Neutrophil (primary cell): ENCODE measurements at regions not wholly inside any gene's neighbourhood (a gene's known extent, or its start where the extent isn't known, plus 50 kb on each side); places are given as distances from the start of the nearest gene placed in this dataset.

Experiments
- H3K27ac ChIP-seq: fragments of 200-600 bp; sonication (generic); 2 replicates; pipeline ENCODE4 v1.5.1; 2016; ENCODE audit warnings: mild to moderate bottlenecking, moderate library complexity
- H3K27me3 ChIP-seq: fragments of 200-600 bp; sonication (generic); 2 replicates; pipeline ENCODE4 v1.6.0; 2016; ENCODE audit warnings: mild to moderate bottlenecking
- H3K36me3 ChIP-seq: fragments of 200-600 bp; sonication (generic); 2 replicates; pipeline ENCODE4 v1.5.1; 2017
- H3K4me1 ChIP-seq, 2 experiments: fragments of 200-600 bp in 1 of 2; sonication (generic) in 1 of 2; 1 replicate in 1 of 2; 2 replicates in 1 of 2; pipeline versions ENCODE4 v1.5.1 to v1.6.1; 2013 to 2016; ENCODE audit warnings: low read depth in 1 of 2, low read length in 1 of 2, mild to moderate bottlenecking in 1 of 2, moderate library complexity in 1 of 2; ENCODE audit not compliant: control insufficient read depth in 1 of 2, insufficient read depth in 1 of 2
- H3K4me3 ChIP-seq, 2 experiments: fragments of 200-600 bp in 1 of 2; sonication (generic) in 1 of 2; 1 replicate in 1 of 2; 2 replicates in 1 of 2; pipeline ENCODE4 v1.5.1; 2013 to 2016; ENCODE audit warnings: low read depth in 1 of 2, low read length in 1 of 2, mild to moderate bottlenecking in 1 of 2, moderate library complexity in 1 of 2
- H3K9me3 ChIP-seq: fragments of 200-600 bp; sonication (generic); 2 replicates; pipeline ENCODE4 v1.5.1; 2016
- CTCF ChIP-seq: fragments of 200-600 bp; sonication (generic); IDR thresholded peaks from 2 replicates; pipeline ENCODE4 v1.5.1; 2016; ENCODE audit warnings: antibody characterized with exemption

GRCh38 chr7:88597941-88598425, 161.5 kb upstream of the ZNF804B start:
- no peak for TF ChIP-seq CTCF
- Histone ChIP-seq H3K27me3 (no peaks in the 10 kb centered on the region), H3K4me1 (no peaks in the 10 kb centered on the region), H3K4me3 (no peak overlapping the region), H3K36me3 (no peaks in the 10 kb centered on the region), H3K27ac (no peak overlapping the region), H3K9me3 (no peaks in the 10 kb centered on the region)

DNA sequence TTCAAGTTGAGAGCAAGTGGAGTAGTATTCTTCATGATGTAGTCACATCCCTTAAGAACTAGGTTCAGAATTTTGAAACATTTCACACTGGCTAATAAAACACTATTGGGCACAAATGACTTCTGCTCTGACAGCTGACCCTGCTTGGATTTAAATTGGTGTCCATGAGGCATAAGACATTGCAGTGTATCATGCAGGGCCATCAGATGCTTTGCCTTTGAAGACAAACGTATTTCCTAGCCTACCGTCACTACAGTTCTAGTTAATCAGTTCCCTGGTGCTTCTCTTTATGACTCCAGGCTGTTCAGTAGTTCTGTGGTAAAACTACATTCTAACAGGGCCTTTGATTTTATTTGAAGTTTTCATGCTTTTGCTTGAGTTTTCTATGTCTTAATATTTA, 168.5 kb upstream of the ZNF804B start:
- no peak for TF ChIP-seq CTCF
- no peaks in the 10 kb centered on the region for H3K4me1 ChIP-seq
- H3K27ac ChIP-seq = no peak overlapping the region
- no peak overlapping the region for H3K4me3 ChIP-seq
- H3K27me3 ChIP-seq = no peaks in the 10 kb centered on the region
- no peaks in the 10 kb centered on the region for H3K36me3 ChIP-seq
- H3K9me3 ChIP-seq = no peaks in the 10 kb centered on the region

GRCh38 chr7:88589927-88590326, 169.6 kb upstream of the ZNF804B start:
- TF ChIP-seq CTCF = no peak
- no peaks in the 10 kb centered on the region for H3K36me3 ChIP-seq
- no peak overlapping the region for H3K27ac ChIP-seq
- H3K9me3 ChIP-seq = no peaks in the 10 kb centered on the region
- no peak overlapping the region for H3K4me3 ChIP-seq
- H3K27me3 ChIP-seq = no peaks in the 10 kb centered on the region
- H3K4me1 ChIP-seq = no peaks in the 10 kb centered on the region

DNA sequence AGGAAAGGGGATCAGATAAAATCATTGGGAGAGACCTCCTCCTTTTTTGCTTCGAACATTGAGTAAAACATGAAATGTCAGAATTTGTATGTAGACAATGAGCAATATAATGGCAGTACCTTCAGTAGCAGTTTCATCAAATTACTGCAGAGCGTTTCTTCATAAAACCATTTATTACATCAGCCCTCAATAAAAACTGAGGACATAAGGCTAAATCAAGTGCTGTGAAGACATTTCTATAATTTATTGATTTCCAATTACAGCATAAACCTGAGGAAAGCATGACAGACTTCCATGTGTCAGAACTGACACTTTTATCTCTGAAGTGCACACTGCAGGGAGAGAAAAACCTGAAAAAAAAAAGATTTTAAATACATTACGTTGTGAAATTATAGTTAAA, 172.6 kb upstream of the ZNF804B start:
- Histone ChIP-seq H3K4me1 (no peaks in the 10 kb centered on the region), H3K9me3 (no peaks in the 10 kb centered on the region), H3K27ac (no peak overlapping the region), H3K27me3 (no peaks in the 10 kb centered on the region), H3K36me3 (no peaks in the 10 kb centered on the region), H3K4me3 (no peak overlapping the region)
- TF ChIP-seq CTCF = no peak

GRCh38 chr7:88586219-88586618, 173.3 kb upstream of the ZNF804B start:
- Histone ChIP-seq H3K27ac (no peak overlapping the region), H3K4me3 (no peak overlapping the region), H3K9me3 (no peaks in the 10 kb centered on the region), H3K27me3 (no peaks in the 10 kb centered on the region), H3K36me3 (no peaks in the 10 kb centered on the region), H3K4me1 (no peaks in the 10 kb centered on the region)
- no peak for TF ChIP-seq CTCF

- no peak overlapping the region for H3K27ac ChIP-seq
- no peaks in the 10 kb centered on the region for H3K27me3 ChIP-seq
- H3K36me3 ChIP-seq = no peaks in the 10 kb centered on the region
- no peaks in the 10 kb centered on the region for H3K4me1 ChIP-seq
- TF ChIP-seq CTCF = no peak
- no peaks in the 10 kb centered on the region for H3K9me3 ChIP-seq
- H3K4me3 ChIP-seq = no peak overlapping the region
Measured at GRCh38 chr7:88576720-88577119, 182.8 kb upstream of the ZNF804B start.
